HepG2 (cell line): ENCODE measurements at regions not wholly inside any gene's neighbourhood (a gene's known extent, or its start where the extent isn't known, plus 50 kb on each side); places are given as distances from the start of the nearest gene placed in this dataset.
"Not testable (repeated sequence)": the region's sequence is repeated elsewhere in the genome, so short reads cannot be mapped to it uniquely, and the experiment has no call there.

ENCODE experiments used
- ATAC-seq: fragments of 200-7000 bp; cut with Tn5 transposase; 3 replicates; pipeline ENCODE4 v1.9.1; 2020; ENCODE audit warnings: mild to moderate bottlenecking, moderate library complexity
- BruUV-seq: library from RNA; stranded (reverse); fragments of 400-500 nt; replicated peaks from 2 replicates; lab custom pipeline; 2021; lab: Mats Ljungman, UMichigan
- CTCF ChIA-PET: fragments of 300-600 bp; formaldehyde crosslinking; extraction: SDS; loops from one replicate; lab custom pipeline; 2021; ENCODE audit warnings: low total read pairs, inconsistent platforms, low intra/inter-chr PET ratio; lab: Yijun Ruan, JAX
- POLR2A ChIA-PET: fragments of 350-600 bp; sonication (Branson Sonifier 250); formaldehyde crosslinking; loops from one replicate; lab custom pipeline; 2020; ENCODE audit warnings: antibody characterized with exemption, inconsistent platforms; lab: Yijun Ruan, JAX
- DNase-seq: peaks from one replicate; pipeline ENCODE4 v3.0.0-alpha.2; 2015; ENCODE audit warnings: low spot score
- FAIRE-seq: peaks from 3 replicates; lab custom pipeline; 2011; peaks lifted over from hg19 to GRCh38; lab: Jason Lieb, UNC
- H2AFZ ChIP-seq: one replicate; pipeline ENCODE4 v1.6.1; 2011; ENCODE audit warnings: low read length, inconsistent platforms
- H3K27ac ChIP-seq: fragments of 300-600 bp; 3 replicates; pipeline ENCODE4 v1.8.0; 2011; ENCODE audit warnings: mixed run types, mild to moderate bottlenecking, mixed read lengths, low read length, inconsistent platforms; ENCODE audit not compliant: insufficient read depth; ENCODE audit errors: extremely low read length
- H3K27me3 ChIP-seq, 2 experiments: fragments of 200-600 bp in 1 of 2; 2 replicates in 1 of 2; 3 replicates in 1 of 2; pipeline versions ENCODE4 v1.6.0 to v1.8.0; 2011; ENCODE audit warnings: low read length in 2 of 2, mild to moderate bottlenecking in 2 of 2, moderate library complexity in 2 of 2, inconsistent platforms in 1 of 2; ENCODE audit not compliant: insufficient read depth in 2 of 2, control insufficient read depth in 1 of 2
- H3K36me3 ChIP-seq, 2 experiments: fragments of 200-600 bp in 1 of 2; replicated peaks in 1 of 2; 2 replicates in 1 of 2; 3 replicates in 1 of 2; pipeline versions ENCODE4 v1.5.1 to v1.8.0; 2011; ENCODE audit warnings: low read length in 2 of 2, inconsistent platforms in 1 of 2; ENCODE audit not compliant: insufficient read depth in 2 of 2, control insufficient read depth in 1 of 2
- H3K4me1 ChIP-seq: 2 replicates; pipeline ENCODE4 v1.5.1; 2012; ENCODE audit warnings: low read length, inconsistent platforms; ENCODE audit not compliant: insufficient read depth
- H3K4me2 ChIP-seq: 2 replicates; pipeline ENCODE4 v1.6.0; 2011; ENCODE audit warnings: low read depth, low read length, inconsistent platforms
- H3K4me3 ChIP-seq, 3 experiments: fragments of 200-600 bp in 1 of 3; sonication (generic), shearing (Covaris generic) in 1 of 3; replicated peaks in 1 of 3; 2 replicates each; pipeline ENCODE4 v1.5.1; 2011 to 2016; ENCODE audit warnings: low read length in 3 of 3, inconsistent platforms in 2 of 3, low read depth in 2 of 3, mild to moderate bottlenecking in 2 of 3, control low read depth in 1 of 3, mixed read lengths in 1 of 3; ENCODE audit not compliant: insufficient read depth in 1 of 3
- H3K79me2 ChIP-seq: one replicate; pipeline ENCODE4 v1.6.1; 2011; ENCODE audit warnings: low read length, inconsistent platforms; ENCODE audit not compliant: insufficient read depth
- H3K9ac ChIP-seq: 2 replicates; pipeline ENCODE4 v1.6.0; 2011; ENCODE audit warnings: mild to moderate bottlenecking, low read depth, low read length, inconsistent platforms; ENCODE audit not compliant: insufficient read depth
- H3K9me3 ChIP-seq: 2 replicates; pipeline ENCODE4 v1.5.1; 2012; ENCODE audit warnings: mild to moderate bottlenecking, low read length
- H4K20me1 ChIP-seq: 2 replicates; pipeline ENCODE4 v1.6.0; 2011; ENCODE audit warnings: inconsistent platforms, mild to moderate bottlenecking, low read length, moderate library complexity; ENCODE audit not compliant: insufficient read depth
- ARID2 ChIP-seq: sonication (generic); formaldehyde crosslinking; IDR thresholded peaks from 2 replicates; pipeline ENCODE4 v1.8.1; 2022; ENCODE audit warnings: mild to moderate bottlenecking, missing genetic modification reagents, borderline replicate concordance
- CCAR2 ChIP-seq: fragments of 200-400 bp; formaldehyde crosslinking; optimal IDR thresholded peaks from 2 replicates; pipeline ENCODE3; 2018; ENCODE audit warnings: low read depth, mild to moderate bottlenecking, low read length, moderate library complexity
- CREBL2 ChIP-seq: sonication (generic); formaldehyde crosslinking; IDR thresholded peaks from 2 replicates; pipeline ENCODE4 v1.8.1; 2023; ENCODE audit warnings: missing genetic modification reagents, mild to moderate bottlenecking, borderline replicate concordance
- KDM5B ChIP-seq: sonication (generic); formaldehyde crosslinking; IDR thresholded peaks from 2 replicates; pipeline ENCODE4 v1.4.0; 2020; ENCODE audit warnings: missing genetic modification reagents, mild to moderate bottlenecking, borderline replicate concordance
- KMT2A ChIP-seq: sonication (generic); formaldehyde crosslinking; IDR thresholded peaks from 2 replicates; pipeline ENCODE4 v1.4.0; 2020; ENCODE audit warnings: missing genetic modification reagents
- MAFK ChIP-seq, 2 experiments: IDR thresholded peaks in 1 of 2; conservative IDR thresholded peaks in 1 of 2; 2 replicates each; pipeline ENCODE4 v1.6.1; 2011; ENCODE audit warnings: improper control_type of control experiment in 2 of 2, low read length in 2 of 2
- MLLT10 ChIP-seq: sonication (generic); formaldehyde crosslinking; IDR thresholded peaks from 2 replicates; pipeline ENCODE4 v1.4.0; 2020; ENCODE audit warnings: missing genetic modification reagents
- NKX3-1 ChIP-seq: sonication (generic); formaldehyde crosslinking; IDR thresholded peaks from 2 replicates; pipeline ENCODE4 v1.5.0; 2020; ENCODE audit warnings: missing genetic modification reagents
- ONECUT2 ChIP-seq: sonication (generic); formaldehyde crosslinking; IDR thresholded peaks from 2 replicates; pipeline ENCODE4 v1.4.0; 2020; ENCODE audit warnings: missing genetic modification reagents
- RFXAP ChIP-seq: sonication (generic); formaldehyde crosslinking; IDR thresholded peaks from 2 replicates; pipeline ENCODE4 v1.4.0; 2020; ENCODE audit warnings: missing genetic modification reagents, borderline replicate concordance
- SMC3 ChIP-seq: IDR thresholded peaks from 2 replicates; pipeline ENCODE4 v1.6.1; 2011; ENCODE audit warnings: low read length, improper control_type of control experiment
- SRSF1 ChIP-seq: fragments of 200-400 bp; formaldehyde crosslinking; optimal IDR thresholded peaks from 2 replicates; pipeline ENCODE3; 2017; ENCODE audit warnings: mild to moderate bottlenecking, low read depth, low read length, moderate library complexity
- STAT5B ChIP-seq: sonication (generic); formaldehyde crosslinking; IDR thresholded peaks from 2 replicates; pipeline ENCODE4 v1.4.0; 2020; ENCODE audit warnings: missing genetic modification reagents
- YEATS2 ChIP-seq: sonication (generic); formaldehyde crosslinking; IDR thresholded peaks from 2 replicates; pipeline ENCODE4 v1.4.0; 2020; ENCODE audit warnings: missing genetic modification reagents, borderline replicate concordance
- ZNF143 ChIP-seq: sonication (generic); formaldehyde crosslinking; IDR thresholded peaks from 2 replicates; pipeline ENCODE4 v1.4.0; 2020; ENCODE audit warnings: missing genetic modification reagents
- ZNF282 ChIP-seq: fragments of 450-650 bp; IDR thresholded peaks from 2 replicates; pipeline ENCODE4 v1.6.1; 2018; ENCODE audit not compliant: partially characterized antibody
- ZNF530 ChIP-seq: sonication (generic); formaldehyde crosslinking; IDR thresholded peaks from 2 replicates; pipeline ENCODE4 v1.5.0; 2020; ENCODE audit warnings: low read depth, mild to moderate bottlenecking, missing genetic modification reagents
- ZNF572 ChIP-seq: sonication (generic); formaldehyde crosslinking; IDR thresholded peaks from 2 replicates; pipeline ENCODE4 v1.5.1; 2020; ENCODE audit warnings: mild to moderate bottlenecking, missing genetic modification reagents
- WGBS: methylation state at CpG from one replicate; pipeline ENCODE4 v1.1.6; 2017; ENCODE audit warnings: low lambda C conversion rate; 5-methylcytosine and 5-hydroxymethylcytosine counted together
- in situ Hi-C: cut with HindIII; loops from 2 replicates; pipeline ENCODE4 v1.10.0; 2017; ENCODE audit warnings: low pct_unique_long_range_greater_than_20kb; ENCODE audit not compliant: extremely low pct_ligation_motif_present
- intact Hi-C: fragments of 100-400 bp; cut with micrococcal nuclease; formaldehyde crosslinking; loops from one replicate; pipeline ENCODE4 v1.10.0; 2022; ENCODE audit not compliant: unreplicated experiment

GRCh38 chr3:34519008-34519407 is 720.6 kb downstream of the PDCD6IP start:
- CTCF ChIA-PET, BruUV-seq, H3K27me3 ChIP-seq, H2AFZ ChIP-seq, intact Hi-C loops, in situ Hi-C loops, H3K9ac ChIP-seq, DNase-seq, H3K4me2 ChIP-seq, H3K4me1 ChIP-seq, H4K20me1 ChIP-seq, FAIRE-seq, POLR2A ChIA-PET, H3K4me3 ChIP-seq, H3K36me3 ChIP-seq, H3K79me2 ChIP-seq, ATAC-seq, H3K27ac ChIP-seq: not testable (repeated sequence)
- peak in 1 of 2 experiments; percentile 35; a peak in 2 of 4 replicates for TF ChIP-seq MAFK (conservative IDR thresholded peaks at IDR 0.05 in 1 of 2, IDR thresholded peaks at IDR 0.05 in 1 of 2; ENCODE audit: low read length in 2 of 2)
- WGBS, result 9% methylated on average over 2 of the region's 2 CpGs
- H3K9me3 ChIP-seq, result peaks cover 19% of the 10 kb centered on the region

- in situ Hi-C loops, result no loop called here
- H3K9ac ChIP-seq, result no peak overlapping the region
- WGBS, result 14% methylated on average over 5 of the region's 5 CpGs
- ATAC-seq (no peak), FAIRE-seq (no peak)
- no peak for TF ChIP-seq ONECUT2
- no peak for TF ChIP-seq SRSF1
- TF ChIP-seq RFXAP (CRISPR knock-in tag), result no peak
- TF ChIP-seq ZNF572 (CRISPR knock-in tag), result no peak
- TF ChIP-seq STAT5B (CRISPR knock-in tag), result no peak
- TF ChIP-seq KDM5B, result no peak
- no peak for TF ChIP-seq ZNF282
- TF ChIP-seq SMC3, result no peak
- TF ChIP-seq CCAR2, result no peak
- no peak for TF ChIP-seq CREBL2
- no peak for TF ChIP-seq YEATS2 (CRISPR knock-in tag)
- no peak for TF ChIP-seq KMT2A
- TF ChIP-seq ZNF530 (CRISPR knock-in tag), result no peak
- no peak for TF ChIP-seq MLLT10 (CRISPR knock-in tag)
- TF ChIP-seq ARID2 (CRISPR knock-in tag), result no peak
- no peak for TF ChIP-seq ZNF143 (CRISPR knock-in tag)
- TF ChIP-seq NKX3-1, result no peak
- TF ChIP-seq, all 625 proteins: peak for 0
- Histone ChIP-seq H3K79me2 (no peaks in the 10 kb centered on the region), H3K4me3 (no peak overlapping the region), H2AFZ (no peak overlapping the region), H3K4me2 (no peak overlapping the region), H3K27ac (no peak overlapping the region), H3K9me3 (peaks cover 16% of the 10 kb centered on the region; the same call in 1 of the 2 replicates), H3K36me3 (no peaks in the 10 kb centered on the region), H3K27me3 (no peaks in the 10 kb centered on the region), H4K20me1 (no peaks in the 10 kb centered on the region), H3K4me1 (no peaks in the 10 kb centered on the region)
- ChIA-PET CTCF (no interaction called here), POLR2A (no interaction called here)
- BruUV-seq, result no TSS peak
- intact Hi-C loops, result no loop called here
- no peak for DNase-seq
These were observed 732.7 kb downstream of the PDCD6IP start for GRCh38 chr3:34531156-34531555.
